OCI-LY7 (cell line): ENCODE measurements at regions not wholly inside any gene's neighbourhood (a gene's known extent, or its start where the extent isn't known, plus 50 kb on each side); places are given as distances from the start of the nearest gene placed in this dataset.

Experiments used
- BruUV-seq: library from RNA; stranded (reverse); fragments of 400-500 nt; replicated peaks from 2 replicates; lab custom pipeline; 2021; lab: Mats Ljungman, UMichigan
- CTCF ChIA-PET: fragments of 300-600 bp; sonication (Branson Sonifier 250); formaldehyde crosslinking; loops from one replicate; lab custom pipeline; 2022; ENCODE audit warnings: antibody characterized with exemption; ENCODE audit not compliant: unreplicated experiment; lab: Charles Lee
- POLR2A ChIA-PET: fragments of 300-600 bp; sonication (Branson Sonifier 250); formaldehyde crosslinking; loops from one replicate; lab custom pipeline; 2022; ENCODE audit warnings: antibody characterized with exemption; lab: Charles Lee
- DNase-seq: peaks from one replicate; pipeline ENCODE4 v3.0.0-alpha.2; 2015; ENCODE audit warnings: low spot score
- H2AFZ ChIP-seq: fragments of 200-600 bp; sonication (generic), shearing (Covaris generic); 2 replicates; pipeline ENCODE4 v1.6.1; 2014; ENCODE audit warnings: mild to moderate bottlenecking, antibody characterized with exemption, low read length, moderate library complexity
- H3K27ac ChIP-seq: fragments of 200-600 bp; sonication (generic); 2 replicates; pipeline ENCODE4 v1.5.1; 2014; ENCODE audit warnings: mixed run types, low read depth, mild to moderate bottlenecking, moderate library complexity, low read length, inconsistent platforms; ENCODE audit not compliant: poor library complexity, severe bottlenecking
- H3K36me3 ChIP-seq: fragments of 200-600 bp; sonication (generic); 2 replicates; pipeline ENCODE4 v1.6.1; 2014; ENCODE audit warnings: mild to moderate bottlenecking, antibody characterized with exemption, low read length, moderate library complexity, mixed read lengths; ENCODE audit not compliant: insufficient read depth
- H3K4me1 ChIP-seq: fragments of 200-600 bp; sonication (generic); 2 replicates; pipeline ENCODE4 v1.5.1; 2014; ENCODE audit warnings: mild to moderate bottlenecking, low read length; ENCODE audit not compliant: insufficient read depth, poor library complexity, severe bottlenecking
- H3K4me2 ChIP-seq: fragments of 200-600 bp; sonication (generic); 2 replicates; pipeline ENCODE4 v1.6.1; 2014; ENCODE audit warnings: mild to moderate bottlenecking, low read length
- H3K4me3 ChIP-seq: fragments of 200-600 bp; sonication (generic); 2 replicates; pipeline ENCODE4 v1.5.1; 2014; ENCODE audit warnings: mild to moderate bottlenecking, low read depth, low read length; ENCODE audit not compliant: poor library complexity, severe bottlenecking
- H3K79me2 ChIP-seq: fragments of 200-600 bp; sonication (generic); 2 replicates; pipeline ENCODE4 v1.6.1; 2016; ENCODE audit warnings: low read depth, mild to moderate bottlenecking, low read length, moderate library complexity, mixed read lengths; ENCODE audit not compliant: insufficient read depth
- H3K9me2 ChIP-seq: fragments of 200-600 bp; sonication (generic); 2 replicates; pipeline ENCODE4 v1.6.1; 2016; ENCODE audit warnings: mild to moderate bottlenecking, low read length, mixed read lengths; ENCODE audit not compliant: insufficient read depth
- H3K9me3 ChIP-seq: fragments of 200-600 bp; sonication (generic); 2 replicates; pipeline ENCODE4 v1.6.1; 2014; ENCODE audit warnings: mild to moderate bottlenecking, mixed run types, low read length, mixed read lengths
- H4K20me1 ChIP-seq: fragments of 200-600 bp; sonication (generic); 2 replicates; pipeline ENCODE4 v1.6.1; 2014; ENCODE audit warnings: mild to moderate bottlenecking, antibody characterized with exemption, low read length, moderate library complexity, mixed read lengths; ENCODE audit not compliant: insufficient read depth
- CTCF ChIP-seq: fragments of 200-600 bp; sonication (generic); conservative IDR thresholded peaks from 2 replicates; pipeline ENCODE4 v1.5.1; 2014; ENCODE audit warnings: mild to moderate bottlenecking, antibody characterized with exemption, low read length, moderate library complexity, mixed read lengths
- EZH2phosphoT487 ChIP-seq: fragments of 200-600 bp; sonication (generic); IDR thresholded peaks from 2 replicates; pipeline ENCODE4 v1.6.1; 2018; ENCODE audit warnings: low read depth, borderline replicate concordance, mild to moderate bottlenecking, mixed run types, antibody characterized with exemption, low read length, moderate library complexity, mixed read lengths
- intact Hi-C: fragments of 100-400 bp; cut with micrococcal nuclease; formaldehyde crosslinking; loops from one replicate; pipeline ENCODE4 v1.10.0; 2022; ENCODE audit not compliant: unreplicated experiment

- no peak overlapping the region for H3K4me2 ChIP-seq
- H4K20me1 ChIP-seq = no peaks in the 10 kb centered on the region
- peaks cover 67% of the 10 kb centered on the region for H3K9me3 ChIP-seq
- no peak for DNase-seq
- no peaks in the 10 kb centered on the region for H3K9me2 ChIP-seq
- TF ChIP-seq CTCF (no peak), EZH2phosphoT487 (no peak)
- no peak overlapping the region for H3K4me3 ChIP-seq
- H3K27ac ChIP-seq = peak overlapping the region; percentile 5
- no peak overlapping the region; the same call in 1 of the 2 replicates for H2AFZ ChIP-seq
- no peaks in the 10 kb centered on the region for H3K79me2 ChIP-seq
- BruUV-seq = no TSS peak
- ChIA-PET CTCF (no interaction called here), POLR2A (no interaction called here)
- H3K36me3 ChIP-seq = peaks cover 52% of the 10 kb centered on the region
- intact Hi-C loops = no loop called here
- peaks cover 52% of the 10 kb centered on the region for H3K4me1 ChIP-seq
These were observed 274.8 kb upstream of the KAZN start for GRCh38 chr1:14323568-14324247.

- TF ChIP-seq CTCF (no peak), EZH2phosphoT487 (no peak)
- peaks cover 50% of the 10 kb centered on the region for H3K36me3 ChIP-seq
- H3K27ac ChIP-seq = no peak overlapping the region
- H3K9me2 ChIP-seq = no peaks in the 10 kb centered on the region
- H3K9me3 ChIP-seq = peaks cover 65% of the 10 kb centered on the region
- intact Hi-C loops = no loop called here
- ChIA-PET POLR2A (no interaction called here), CTCF (no interaction called here)
- H2AFZ ChIP-seq = no peak overlapping the region; the same call in 1 of the 2 replicates
- H4K20me1 ChIP-seq = no peaks in the 10 kb centered on the region
- no peak overlapping the region for H3K4me3 ChIP-seq
- no peaks in the 10 kb centered on the region for H3K79me2 ChIP-seq
- H3K4me1 ChIP-seq = peaks cover 47% of the 10 kb centered on the region
- BruUV-seq = no TSS peak
- DNase-seq = no peak
- no peak overlapping the region for H3K4me2 ChIP-seq
These were observed 274.2 kb upstream of the KAZN start for GRCh38 chr1:14324248-14324630.

- no peak for DNase-seq
- TF ChIP-seq CTCF (no peak), EZH2phosphoT487 (no peak)
- Histone ChIP-seq H3K4me2 (no peak overlapping the region), H2AFZ (no peak overlapping the region), H4K20me1 (no peaks in the 10 kb centered on the region), H3K9me2 (no peaks in the 10 kb centered on the region), H3K27ac (no peak overlapping the region), H3K9me3 (peaks cover 78% of the 10 kb centered on the region), H3K4me3 (no peak overlapping the region), H3K79me2 (no peaks in the 10 kb centered on the region), H3K4me1 (peaks cover 21% of the 10 kb centered on the region), H3K36me3 (peaks cover 54% of the 10 kb centered on the region)
- BruUV-seq = no TSS peak
- POLR2A ChIA-PET = interaction anchor here (0.6 kb wide), 1 partner anchor 27 kb away, joined by 6 read pairs; no protein-coding TSS in a partner anchor
- intact Hi-C loops = no loop called here
- CTCF ChIA-PET = no interaction called here
These were observed 271.6 kb upstream of the KAZN start for GRCh38 chr1:14326857-14327256.
